ENCODE measurements at regions not wholly inside any gene's neighbourhood (a gene's known extent, or its start where the extent isn't known, plus 50 kb on each side); places are given as distances from the start of the nearest gene placed in this dataset.

DNA sequence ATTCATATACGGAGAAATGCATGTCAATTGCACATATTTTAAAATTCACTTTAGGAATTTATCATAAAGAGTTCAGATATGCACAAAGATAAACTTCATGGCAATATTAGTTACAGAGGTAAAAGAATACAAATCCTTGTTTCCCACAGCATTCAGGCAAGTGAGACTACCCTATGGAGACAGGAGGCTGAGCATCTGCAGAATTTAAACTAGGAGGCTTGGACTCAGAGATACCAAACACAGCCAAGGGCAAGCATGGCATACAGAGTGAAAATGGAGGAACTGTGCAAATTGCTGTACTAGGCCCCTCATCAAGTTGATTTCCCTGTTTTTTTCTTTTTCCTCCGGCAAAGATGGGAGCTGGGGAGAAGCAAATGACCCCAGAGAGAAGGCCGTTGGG, 94.2 kb downstream of the SLC24A2 start:
- Histone ChIP-seq H3K9me3 (no peaks in the 10 kb centered on the region), H3K4me1 (no peaks in the 10 kb centered on the region), H3K27ac (no peak overlapping the region), H3K27me3 (no peaks in the 10 kb centered on the region), H3K36me3 (no peaks in the 10 kb centered on the region), H3K4me3 (no peak overlapping the region)
- ATAC-seq: no peak
- intact Hi-C loops (cut with DNase I): no loop called here
- TF ChIP-seq, protein P1, sequence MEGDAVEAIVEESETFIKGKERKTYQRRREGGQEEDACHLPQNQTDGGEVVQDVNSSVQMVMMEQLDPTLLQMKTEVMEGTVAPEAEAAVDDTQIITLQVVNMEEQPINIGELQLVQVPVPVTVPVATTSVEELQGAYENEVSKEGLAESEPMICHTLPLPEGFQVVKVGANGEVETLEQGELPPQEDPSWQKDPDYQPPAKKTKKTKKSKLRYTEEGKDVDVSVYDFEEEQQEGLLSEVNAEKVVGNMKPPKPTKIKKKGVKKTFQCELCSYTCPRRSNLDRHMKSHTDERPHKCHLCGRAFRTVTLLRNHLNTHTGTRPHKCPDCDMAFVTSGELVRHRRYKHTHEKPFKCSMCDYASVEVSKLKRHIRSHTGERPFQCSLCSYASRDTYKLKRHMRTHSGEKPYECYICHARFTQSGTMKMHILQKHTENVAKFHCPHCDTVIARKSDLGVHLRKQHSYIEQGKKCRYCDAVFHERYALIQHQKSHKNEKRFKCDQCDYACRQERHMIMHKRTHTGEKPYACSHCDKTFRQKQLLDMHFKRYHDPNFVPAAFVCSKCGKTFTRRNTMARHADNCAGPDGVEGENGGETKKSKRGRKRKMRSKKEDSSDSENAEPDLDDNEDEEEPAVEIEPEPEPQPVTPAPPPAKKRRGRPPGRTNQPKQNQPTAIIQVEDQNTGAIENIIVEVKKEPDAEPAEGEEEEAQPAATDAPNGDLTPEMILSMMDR (IDR thresholded peaks at IDR 0.05): no peak
- no peak for DNase-seq

DNA sequence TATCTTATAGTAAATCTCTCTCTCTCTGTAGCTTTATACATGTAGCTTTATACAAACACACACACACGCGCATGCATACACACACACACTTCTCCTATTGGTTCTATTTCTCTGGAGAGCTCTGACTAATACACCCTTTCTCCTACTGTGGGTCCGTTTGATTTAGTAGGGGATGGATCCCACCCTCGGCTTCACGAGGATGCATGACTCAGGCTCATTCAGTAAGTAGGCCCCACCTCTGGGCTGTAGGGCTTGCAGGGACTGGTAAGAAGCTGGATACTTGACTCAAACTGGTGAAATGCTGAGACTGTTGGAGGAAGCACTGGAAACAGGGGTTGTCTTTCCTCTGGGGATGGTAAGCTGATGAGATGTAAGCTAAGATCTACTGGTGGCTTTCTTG, 98.7 kb downstream of the SLC24A2 start:
- H3K4me3 ChIP-seq: no peak overlapping the region
- H3K36me3 ChIP-seq: no peaks in the 10 kb centered on the region
- DNase-seq (no peak), ATAC-seq (no peak)
- no peaks in the 10 kb centered on the region for H3K4me1 ChIP-seq
- H3K27ac ChIP-seq: no peak overlapping the region
- H3K9me3 ChIP-seq: peaks cover 0 to 16% of the 10 kb centered on the region in 2 donors
- no peaks in the 10 kb centered on the region for H3K27me3 ChIP-seq
- TF ChIP-seq, protein P1 (IDR thresholded peaks at IDR 0.05): no peak
- intact Hi-C loops (cut with DNase I): no loop called here

DNA sequence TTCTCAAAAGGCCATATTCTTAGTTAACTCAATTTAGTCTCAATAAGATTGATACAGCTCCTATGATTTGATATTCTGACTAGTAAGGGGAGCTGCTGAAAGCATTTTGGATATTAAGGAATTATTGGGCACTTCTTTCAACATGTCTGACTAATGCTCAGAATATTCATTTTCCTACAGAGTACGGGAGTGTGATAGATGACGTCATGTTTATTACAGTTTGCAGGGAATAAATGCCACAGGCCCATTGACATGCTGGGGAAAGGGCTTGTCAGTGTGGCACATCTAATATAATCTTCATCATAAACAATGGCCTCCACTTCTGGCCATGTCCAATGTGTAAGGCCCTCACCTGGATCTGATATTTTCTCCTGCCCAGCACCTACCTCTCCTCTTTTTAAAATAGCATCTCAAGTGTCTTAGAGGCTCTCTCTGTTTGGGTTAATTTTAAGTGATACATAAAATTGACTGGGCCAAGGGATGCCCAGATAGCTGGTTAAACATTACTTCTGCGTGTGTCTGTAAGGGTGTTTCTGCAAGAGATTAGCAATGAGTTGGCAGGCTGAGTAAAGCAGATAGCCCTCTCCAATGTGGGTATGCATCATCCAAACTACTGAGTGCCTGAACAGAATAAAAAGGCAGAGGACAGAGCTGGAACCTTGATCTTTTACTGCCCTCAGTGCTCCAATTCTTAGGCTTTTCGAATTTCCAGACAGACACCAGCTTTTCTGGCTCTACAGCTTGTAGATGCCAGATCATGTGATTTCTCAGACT, 99.3 kb downstream of the SLC24A2 start:
- ATAC-seq (no peak), DNase-seq (no peak)
- Histone ChIP-seq H3K4me1 (no peaks in the 10 kb centered on the region), H3K36me3 (no peaks in the 10 kb centered on the region), H3K4me3 (no peak overlapping the region), H3K27ac (no peak overlapping the region), H3K27me3 (no peaks in the 10 kb centered on the region), H3K9me3 (peaks cover 0 to 19% of the 10 kb centered on the region in 2 donors)
- TF ChIP-seq, protein P1 (IDR thresholded peaks at IDR 0.05): no peak
- intact Hi-C loops (cut with DNase I): no loop called here

DNA sequence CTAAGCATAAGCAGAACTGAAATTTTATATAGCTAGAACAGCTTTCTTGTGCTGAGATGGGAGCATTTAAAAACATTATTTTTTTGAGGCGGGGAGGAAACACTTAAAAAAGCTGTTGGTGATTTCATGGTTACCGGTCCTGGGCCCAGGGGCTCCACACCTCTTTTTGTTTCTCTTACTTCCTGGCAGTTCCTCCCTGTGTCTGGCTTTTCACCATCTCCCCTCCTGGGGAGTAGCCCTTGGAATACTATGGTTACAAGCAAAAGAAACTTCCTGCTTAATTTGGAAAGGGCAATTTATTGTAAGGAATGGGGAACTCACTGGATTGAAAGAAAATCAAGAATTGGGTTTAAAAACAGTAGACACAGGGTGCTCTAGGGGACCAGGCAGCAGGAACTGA, 105.1 kb downstream of the SLC24A2 start:
- DNase-seq: no peak
- TF ChIP-seq, protein P1 (IDR thresholded peaks at IDR 0.05): no peak
- peaks cover 0 to 19% of the 10 kb centered on the region in 2 donors for H3K9me3 ChIP-seq

DNA sequence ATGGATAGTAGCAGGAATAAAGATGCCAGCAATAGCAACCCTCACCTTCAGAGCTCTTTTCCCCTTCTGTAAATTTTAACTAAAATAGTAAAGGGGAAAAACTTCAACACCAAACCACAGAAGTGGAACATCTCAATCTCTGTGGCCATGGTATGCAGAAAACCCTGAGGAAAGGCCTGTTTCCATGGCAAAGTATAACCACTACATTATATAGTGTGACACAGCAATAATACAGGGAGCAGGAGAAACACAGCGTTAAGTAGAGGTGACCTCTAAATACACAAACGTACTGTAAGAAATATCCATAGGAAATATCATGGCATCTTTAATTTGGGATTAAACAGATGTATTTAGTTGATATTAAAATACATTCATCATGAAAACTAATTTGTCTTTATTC, 106.4 kb downstream of the SLC24A2 start:
- Histone ChIP-seq H3K4me3 (no peak overlapping the region), H3K27me3 (no peaks in the 10 kb centered on the region), H3K36me3 (no peaks in the 10 kb centered on the region), H3K4me1 (no peaks in the 10 kb centered on the region), H3K9me3 (peaks cover 0 to 19% of the 10 kb centered on the region in 2 donors), H3K27ac (no peak overlapping the region)
- TF ChIP-seq, protein P1 (IDR thresholded peaks at IDR 0.05): no peak
- no peak for DNase-seq
- ATAC-seq: no peak
- intact Hi-C loops (cut with DNase I): no loop called here

More for the DNA sequence above, 105.1 kb downstream of the SLC24A2 start:
- H3K27ac ChIP-seq: no peak overlapping the region
- H3K4me1 ChIP-seq: no peaks in the 10 kb centered on the region
- no peaks in the 10 kb centered on the region for H3K36me3 ChIP-seq
- ATAC-seq: no peak
- intact Hi-C loops (cut with DNase I): no loop called here
- no peak overlapping the region for H3K4me3 ChIP-seq
- no peaks in the 10 kb centered on the region for H3K27me3 ChIP-seq

Measured in left lung (tissue), 4 donors.